ENCODE measurements at regions not wholly inside any gene's neighbourhood (a gene's known extent, or its start where the extent isn't known, plus 50 kb on each side); places are given as distances from the start of the nearest gene placed in this dataset.
"Not testable (repeated sequence)": the region's sequence is repeated elsewhere in the genome, so short reads cannot be mapped to it uniquely, and the experiment has no call there.

DNA sequence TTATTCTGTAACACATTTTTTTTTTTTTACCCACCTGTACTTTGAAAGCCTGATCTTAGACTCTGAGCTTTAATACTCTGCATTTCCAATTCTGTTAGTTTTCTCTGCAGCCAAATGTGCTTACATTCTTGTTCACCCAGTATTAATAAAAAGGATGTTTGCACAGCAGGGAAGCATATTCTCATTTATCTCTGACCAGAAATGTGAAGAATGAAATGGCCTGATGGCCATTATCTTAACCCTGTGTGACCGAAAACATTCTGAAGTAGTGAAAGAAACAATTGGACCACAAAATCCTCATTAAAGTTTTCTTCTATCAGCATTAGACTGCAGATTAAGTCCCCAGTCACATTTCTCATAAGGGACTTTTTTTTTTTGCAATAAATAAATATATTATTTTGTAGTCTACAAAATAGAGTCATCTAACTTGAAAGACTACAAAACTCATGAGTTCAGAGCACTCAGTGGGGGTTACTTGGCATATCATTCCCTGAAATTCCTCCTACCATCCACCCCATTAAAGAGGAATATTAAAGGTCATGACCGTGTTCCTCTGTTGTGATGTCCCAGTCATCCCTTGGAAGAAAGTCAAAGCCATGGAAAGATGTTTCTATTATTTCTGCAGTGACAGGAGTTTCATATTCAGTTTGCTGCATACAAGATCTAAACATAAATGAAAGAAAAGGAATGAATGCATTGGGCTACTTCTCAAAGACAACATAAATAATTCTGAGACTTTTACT, 364.4 kb downstream of the RND3 start:
- in situ Hi-C loops (cut with MboI; ENCODE audit: low sequenced_read_pairs, unreplicated experiment), result no loop called here
- DNase-seq (ENCODE audit: low spot score), result no peak
- TF ChIP-seq, protein P1, sequence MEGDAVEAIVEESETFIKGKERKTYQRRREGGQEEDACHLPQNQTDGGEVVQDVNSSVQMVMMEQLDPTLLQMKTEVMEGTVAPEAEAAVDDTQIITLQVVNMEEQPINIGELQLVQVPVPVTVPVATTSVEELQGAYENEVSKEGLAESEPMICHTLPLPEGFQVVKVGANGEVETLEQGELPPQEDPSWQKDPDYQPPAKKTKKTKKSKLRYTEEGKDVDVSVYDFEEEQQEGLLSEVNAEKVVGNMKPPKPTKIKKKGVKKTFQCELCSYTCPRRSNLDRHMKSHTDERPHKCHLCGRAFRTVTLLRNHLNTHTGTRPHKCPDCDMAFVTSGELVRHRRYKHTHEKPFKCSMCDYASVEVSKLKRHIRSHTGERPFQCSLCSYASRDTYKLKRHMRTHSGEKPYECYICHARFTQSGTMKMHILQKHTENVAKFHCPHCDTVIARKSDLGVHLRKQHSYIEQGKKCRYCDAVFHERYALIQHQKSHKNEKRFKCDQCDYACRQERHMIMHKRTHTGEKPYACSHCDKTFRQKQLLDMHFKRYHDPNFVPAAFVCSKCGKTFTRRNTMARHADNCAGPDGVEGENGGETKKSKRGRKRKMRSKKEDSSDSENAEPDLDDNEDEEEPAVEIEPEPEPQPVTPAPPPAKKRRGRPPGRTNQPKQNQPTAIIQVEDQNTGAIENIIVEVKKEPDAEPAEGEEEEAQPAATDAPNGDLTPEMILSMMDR (IDR thresholded peaks at IDR 0.05; ENCODE audit: borderline replicate concordance, control extremely low read depth, extremely low read depth, insufficient read depth, missing control alignments), result no peak

GRCh38 chr2:150122156-150122555, 365.3 kb downstream of the RND3 start:
- TF ChIP-seq, protein P1 (IDR thresholded peaks at IDR 0.05; ENCODE audit: borderline replicate concordance, control extremely low read depth, extremely low read depth, insufficient read depth, missing control alignments), result no peak
- no peak for DNase-seq (ENCODE audit: low spot score)
- in situ Hi-C loops (cut with MboI; ENCODE audit: low sequenced_read_pairs, unreplicated experiment), result no loop called here

GRCh38 chr2:150120326-150120955, 367.0 kb downstream of the RND3 start:
- in situ Hi-C loops (cut with MboI; ENCODE audit: low sequenced_read_pairs, unreplicated experiment), result no loop called here
- TF ChIP-seq, protein P1 (IDR thresholded peaks at IDR 0.05; ENCODE audit: borderline replicate concordance, control extremely low read depth, extremely low read depth, insufficient read depth, missing control alignments), result no peak
- no peak for DNase-seq (ENCODE audit: low spot score)

DNA sequence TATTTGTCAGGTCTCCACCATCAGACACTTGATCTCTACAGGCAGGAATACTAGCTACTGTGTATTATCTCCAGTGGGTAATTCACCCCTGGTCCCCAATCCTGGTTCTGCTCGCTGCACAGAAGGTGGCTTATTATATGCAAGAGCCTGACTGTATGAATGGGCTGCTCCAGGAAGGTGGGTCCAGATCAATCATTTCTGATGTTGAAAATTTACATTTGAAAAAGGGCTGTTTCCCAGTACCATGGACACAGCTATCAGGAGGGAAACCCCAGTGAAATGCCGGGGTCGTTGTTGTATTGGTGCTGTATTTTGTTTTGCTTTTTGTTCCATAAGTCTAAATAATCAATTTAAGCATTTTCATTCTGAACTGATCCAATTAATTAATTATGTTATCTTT, 367.6 kb downstream of the RND3 start:
- no peak for DNase-seq (ENCODE audit: low spot score)
- TF ChIP-seq, protein P1 (IDR thresholded peaks at IDR 0.05; ENCODE audit: borderline replicate concordance, control extremely low read depth, extremely low read depth, insufficient read depth, missing control alignments), result no peak
- in situ Hi-C loops (cut with MboI; ENCODE audit: low sequenced_read_pairs, unreplicated experiment), result no loop called here

DNA sequence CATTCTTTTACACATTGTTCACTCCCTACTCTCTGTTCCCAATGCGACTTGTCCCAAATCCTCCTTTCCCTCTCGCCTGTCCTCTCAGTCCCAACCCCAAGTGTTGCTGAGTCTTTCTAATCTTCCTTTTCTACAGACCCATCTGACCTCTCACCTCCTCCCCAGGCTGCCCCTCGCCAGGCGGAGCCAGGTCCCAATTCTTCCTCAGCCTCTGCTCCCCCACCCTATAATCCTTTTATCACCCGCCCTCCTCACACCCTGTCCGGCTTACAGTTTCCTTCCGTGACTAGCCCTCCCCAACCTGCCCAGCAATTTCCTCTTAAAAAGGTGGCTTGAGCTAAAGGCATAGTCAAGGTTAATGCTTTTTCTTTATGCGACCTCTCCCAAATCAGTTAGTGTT, 373.4 kb downstream of the RND3 start:
- in situ Hi-C loops (cut with MboI; ENCODE audit: low sequenced_read_pairs, unreplicated experiment); DNase-seq (ENCODE audit: low spot score): not testable (repeated sequence)

- in situ Hi-C loops (cut with MboI; ENCODE audit: low sequenced_read_pairs, unreplicated experiment), result no loop called here
- TF ChIP-seq, protein P1 (IDR thresholded peaks at IDR 0.05; ENCODE audit: borderline replicate concordance, control extremely low read depth, extremely low read depth, insufficient read depth, missing control alignments), result no peak
- no peak for DNase-seq (ENCODE audit: low spot score)
Observed at GRCh38 chr2:150110548-150110947, 376.9 kb downstream of the RND3 start.

- in situ Hi-C loops (cut with MboI; ENCODE audit: low sequenced_read_pairs, unreplicated experiment), result no loop called here
- TF ChIP-seq, protein P1 (IDR thresholded peaks at IDR 0.05; ENCODE audit: borderline replicate concordance, control extremely low read depth, extremely low read depth, insufficient read depth, missing control alignments), result no peak
- no peak for DNase-seq (ENCODE audit: low spot score)
Observed at GRCh38 chr2:150109912-150110311, 377.6 kb downstream of the RND3 start.
